ENCODE measurements at regions not wholly inside any gene's neighbourhood (a gene's known extent, or its start where the extent isn't known, plus 50 kb on each side); places are given as distances from the start of the nearest gene placed in this dataset.

DNA sequence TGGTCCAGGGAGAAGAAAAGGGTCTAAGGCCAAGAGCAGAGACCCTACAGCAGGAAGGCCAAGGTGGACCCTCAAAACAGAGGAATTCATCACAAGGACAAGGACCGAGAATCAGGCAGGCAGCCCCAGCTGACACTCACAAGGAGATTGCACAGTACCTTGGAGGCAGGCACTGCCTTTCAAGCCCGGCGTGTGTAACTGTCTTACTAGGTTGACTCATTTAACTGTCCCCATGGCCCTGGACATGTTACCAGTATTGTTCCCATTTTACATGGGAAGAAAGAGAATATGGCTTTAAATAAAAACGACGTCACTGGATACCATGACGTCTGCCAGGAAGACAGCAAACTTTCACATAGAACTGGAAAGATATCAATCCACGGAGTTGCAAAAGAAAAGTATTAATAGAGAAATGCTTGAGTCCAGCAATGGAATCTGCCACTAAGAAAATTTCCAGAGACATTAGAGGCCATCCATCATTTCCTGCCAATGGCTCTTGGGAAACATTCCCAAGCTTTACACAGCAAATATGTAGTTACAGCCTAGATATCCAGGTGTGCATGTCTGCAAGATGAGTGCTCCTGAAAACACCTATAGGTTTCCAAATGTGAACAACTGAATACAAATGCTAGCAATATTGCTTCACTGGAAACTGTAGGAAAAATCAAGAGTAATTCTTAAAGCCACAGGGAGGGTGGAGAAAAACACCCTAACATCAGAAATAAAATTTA is 111.5 kb upstream of the RPS6KA2 start:
- no peaks in the 10 kb centered on the region for H3K36me3 ChIP-seq
- 77 to 80% methylated on average over 7 of the region's 7 CpGs for WGBS, 2 donors
- peaks cover 0 to 2% (median 0%) of the 10 kb centered on the region in 9 donors for H3K4me1 ChIP-seq
- TF ChIP-seq, protein P1, sequence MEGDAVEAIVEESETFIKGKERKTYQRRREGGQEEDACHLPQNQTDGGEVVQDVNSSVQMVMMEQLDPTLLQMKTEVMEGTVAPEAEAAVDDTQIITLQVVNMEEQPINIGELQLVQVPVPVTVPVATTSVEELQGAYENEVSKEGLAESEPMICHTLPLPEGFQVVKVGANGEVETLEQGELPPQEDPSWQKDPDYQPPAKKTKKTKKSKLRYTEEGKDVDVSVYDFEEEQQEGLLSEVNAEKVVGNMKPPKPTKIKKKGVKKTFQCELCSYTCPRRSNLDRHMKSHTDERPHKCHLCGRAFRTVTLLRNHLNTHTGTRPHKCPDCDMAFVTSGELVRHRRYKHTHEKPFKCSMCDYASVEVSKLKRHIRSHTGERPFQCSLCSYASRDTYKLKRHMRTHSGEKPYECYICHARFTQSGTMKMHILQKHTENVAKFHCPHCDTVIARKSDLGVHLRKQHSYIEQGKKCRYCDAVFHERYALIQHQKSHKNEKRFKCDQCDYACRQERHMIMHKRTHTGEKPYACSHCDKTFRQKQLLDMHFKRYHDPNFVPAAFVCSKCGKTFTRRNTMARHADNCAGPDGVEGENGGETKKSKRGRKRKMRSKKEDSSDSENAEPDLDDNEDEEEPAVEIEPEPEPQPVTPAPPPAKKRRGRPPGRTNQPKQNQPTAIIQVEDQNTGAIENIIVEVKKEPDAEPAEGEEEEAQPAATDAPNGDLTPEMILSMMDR (IDR thresholded peaks at IDR 0.05): no peak
- no peaks in the 10 kb centered on the region for H3K9me3 ChIP-seq
- DNase-seq (no peak), ATAC-seq (no peak)
- H3K4me3 ChIP-seq: no peak overlapping the region
- no peak overlapping the region for H3K27ac ChIP-seq
- intact Hi-C loops (cut with DNase I): no loop called here
- H3K27me3 ChIP-seq: no peaks in the 10 kb centered on the region

DNA sequence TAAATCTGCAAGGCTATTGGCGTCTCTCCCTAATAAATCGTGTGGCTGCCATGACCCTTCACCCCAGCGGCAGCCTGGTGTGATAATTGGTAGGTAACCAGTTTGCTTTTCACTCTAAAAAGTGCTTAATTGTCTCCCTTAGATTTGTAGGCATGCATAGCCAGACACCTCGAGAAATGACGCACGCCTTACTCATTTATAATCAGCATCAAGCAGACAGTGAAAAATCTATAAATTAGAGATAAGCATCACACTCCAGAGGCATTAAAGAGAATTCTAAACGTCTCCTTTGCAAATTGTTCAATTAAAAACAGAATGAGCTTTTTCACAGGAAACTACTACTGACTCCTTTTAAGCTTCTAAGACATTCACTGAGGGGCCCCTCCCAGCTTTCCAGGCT is 110.2 kb upstream of the RPS6KA2 start:
- Histone ChIP-seq H3K36me3 (no peaks in the 10 kb centered on the region), H3K4me3 (no peak overlapping the region), H3K9me3 (no peaks in the 10 kb centered on the region), H3K4me1 (peaks cover 0 to 2% (median 0%) of the 10 kb centered on the region in 9 donors), H3K27me3 (no peaks in the 10 kb centered on the region), H3K27ac (no peak overlapping the region)
- intact Hi-C loops (cut with DNase I): no loop called here
- 65 to 75% methylated on average over 7 of the region's 7 CpGs for WGBS, 2 donors
- TF ChIP-seq, protein P1 (IDR thresholded peaks at IDR 0.05): no peak
- no peak for ATAC-seq
- DNase-seq: no peak

DNA sequence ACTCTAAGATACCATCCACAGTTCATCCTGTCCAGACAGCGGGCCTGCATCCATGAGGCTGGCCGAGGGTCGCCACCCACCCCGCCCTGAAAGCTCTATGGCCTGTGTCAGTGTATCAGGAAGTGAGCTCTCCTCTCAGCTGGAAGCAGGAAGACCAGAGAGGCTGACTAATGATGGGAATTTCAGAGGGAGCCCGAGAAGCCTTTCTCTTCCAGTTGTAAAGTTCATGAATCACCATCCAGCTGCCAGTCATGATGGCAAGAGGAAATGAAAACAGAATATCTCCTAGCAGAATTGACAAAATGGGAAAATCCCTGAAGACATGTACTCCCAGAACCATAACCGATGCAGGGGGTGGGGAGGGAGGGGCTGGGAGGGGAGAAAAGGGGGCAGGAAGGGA is 109.6 kb upstream of the RPS6KA2 start:
- intact Hi-C loops (cut with DNase I): no loop called here
- Histone ChIP-seq H3K9me3 (no peaks in the 10 kb centered on the region), H3K4me3 (no peak overlapping the region), H3K36me3 (no peaks in the 10 kb centered on the region), H3K27me3 (no peaks in the 10 kb centered on the region), H3K27ac (no peak overlapping the region), H3K4me1 (peaks cover 0 to 2% (median 0%) of the 10 kb centered on the region in 9 donors)
- 56 to 69% methylated on average over 6 of the region's 6 CpGs for WGBS, 2 donors
- ATAC-seq: peak in 1 of 8 donors; percentile 39
- DNase-seq: no peak
- TF ChIP-seq, protein P1 (IDR thresholded peaks at IDR 0.05): no peak

DNA sequence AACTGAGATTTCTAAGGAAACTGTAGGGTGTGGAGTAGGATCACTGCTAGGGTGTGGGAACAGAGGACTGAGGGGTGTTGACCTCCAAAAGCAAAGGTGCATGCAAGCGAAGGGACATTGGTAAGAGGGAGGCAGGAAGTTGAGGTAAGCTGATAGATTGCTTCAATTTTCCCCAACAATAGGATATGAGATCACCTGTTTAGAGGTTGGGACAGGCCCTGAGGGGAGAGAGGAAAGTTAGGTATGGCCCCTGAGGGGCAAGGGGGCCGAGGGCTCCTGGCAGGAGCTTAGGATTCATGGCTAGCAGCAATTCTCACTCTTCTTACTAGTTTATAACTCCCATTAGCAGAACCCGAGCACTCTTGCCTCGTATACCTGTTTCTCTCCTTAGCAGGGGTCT is 106.8 kb upstream of the RPS6KA2 start:
- ATAC-seq: no peak

More for the DNA sequence above, 106.8 kb upstream of the RPS6KA2 start:
- TF ChIP-seq, protein P1 (IDR thresholded peaks at IDR 0.05): no peak
- 38 to 90% methylated on average over 4 of the region's 4 CpGs for WGBS, 2 donors
- no peaks in the 10 kb centered on the region for H3K27me3 ChIP-seq
- no peaks in the 10 kb centered on the region for H3K9me3 ChIP-seq
- no peak overlapping the region for H3K27ac ChIP-seq
- H3K4me3 ChIP-seq: no peak overlapping the region
- DNase-seq: no peak
- intact Hi-C loops (cut with DNase I): no loop called here
- peaks cover 0 to 2% (median 0%) of the 10 kb centered on the region in 9 donors for H3K4me1 ChIP-seq
- H3K36me3 ChIP-seq: no peaks in the 10 kb centered on the region

All from heart right ventricle (tissue), 16 donors.